NAMALWA (cell line): ENCODE measurements at regions not wholly inside any gene's neighbourhood (a gene's known extent, or its start where the extent isn't known, plus 50 kb on each side); places are given as distances from the start of the nearest gene placed in this dataset.

Experiments used
- DNase-seq: peaks from one replicate; pipeline ENCODE4 v3.0.0-alpha.2; 2015; ENCODE audit warnings: low spot score

GRCh38 chr13:21965095-21965494, 294.2 kb downstream of the FGF9 start:
- no peak for DNase-seq

- DNase-seq = no peak
Observed at GRCh38 chr13:21966014-21966413, 295.1 kb downstream of the FGF9 start.

GRCh38 chr13:21967871-21968270, 297.0 kb downstream of the FGF9 start:
- DNase-seq = no peak

GRCh38 chr13:21970172-21970571, 299.3 kb downstream of the FGF9 start:
- DNase-seq = no peak

GRCh38 chr13:21970918-21971317, 300.0 kb downstream of the FGF9 start:
- no peak for DNase-seq

- no peak for DNase-seq
Observed at GRCh38 chr13:21971662-21972621, 301.1 kb downstream of the FGF9 start.

- DNase-seq = no peak
Observed at GRCh38 chr13:21973437-21974125, 302.7 kb downstream of the FGF9 start.

- no peak for DNase-seq
Observed at GRCh38 chr13:21974741-21975140, 303.9 kb downstream of the FGF9 start.

- no peak for DNase-seq
Observed at GRCh38 chr13:21976159-21976558, 305.3 kb downstream of the FGF9 start.

GRCh38 chr13:21979161-21979806, 308.4 kb downstream of the FGF9 start:
- DNase-seq = no peak

- DNase-seq = no peak
Observed at GRCh38 chr13:21980049-21980448, 309.2 kb downstream of the FGF9 start.

GRCh38 chr13:21984156-21984555, 313.3 kb downstream of the FGF9 start:
- DNase-seq = no peak

GRCh38 chr13:21986602-21987001, 315.7 kb downstream of the FGF9 start:
- DNase-seq = no peak

GRCh38 chr13:21987793-21988192, 316.9 kb downstream of the FGF9 start:
- DNase-seq = no peak

GRCh38 chr13:21988624-21989023, 317.8 kb downstream of the FGF9 start:
- DNase-seq = no peak

GRCh38 chr13:21996049-21996448, 325.2 kb downstream of the FGF9 start:
- no peak for DNase-seq

- no peak for DNase-seq
Observed at GRCh38 chr13:21997726-21998125, 326.9 kb downstream of the FGF9 start.

- no peak for DNase-seq
Observed at GRCh38 chr13:21998279-21998990, 327.6 kb downstream of the FGF9 start.

GRCh38 chr13:21999666-22000065, 328.8 kb downstream of the FGF9 start:
- DNase-seq = no peak

- DNase-seq = no peak
Observed at GRCh38 chr13:22000191-22000590, 329.3 kb downstream of the FGF9 start.

- DNase-seq = no peak
Observed at GRCh38 chr13:22001336-22001735, 330.5 kb downstream of the FGF9 start.

- no peak for DNase-seq
Observed at GRCh38 chr13:22002893-22003292, 332.0 kb downstream of the FGF9 start.
